ENCODE measurements at regions not wholly inside any gene's neighbourhood (a gene's known extent, or its start where the extent isn't known, plus 50 kb on each side); places are given as distances from the start of the nearest gene placed in this dataset.

DNA sequence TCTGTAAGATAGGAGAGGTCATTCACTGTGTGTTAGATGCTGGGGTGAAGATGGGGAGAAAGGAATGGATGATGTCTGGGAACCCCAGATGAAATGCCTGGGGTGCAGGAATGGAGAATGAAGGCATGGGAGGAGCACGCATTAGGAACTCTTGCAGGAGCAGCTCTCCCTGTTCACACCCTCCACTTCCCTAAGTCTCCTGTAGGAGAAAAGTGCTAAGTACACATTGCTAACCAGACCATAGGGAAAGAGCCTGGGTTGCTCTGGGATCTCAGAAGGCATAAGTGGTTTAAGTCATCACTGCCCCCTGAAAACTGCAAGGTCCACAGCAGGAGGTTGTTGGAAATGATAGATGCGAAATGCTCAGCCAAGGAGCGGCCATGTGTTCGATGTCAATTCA, 163.1 kb downstream of the SEC61B start:
- TF ChIP-seq EZH2phosphoT487 (IDR thresholded peaks at IDR 0.05; ENCODE audit: insufficient read depth, low read depth), result no peak
- no peak for TF ChIP-seq EZH2 (IDR thresholded peaks at IDR 0.05; ENCODE audit: insufficient read depth, poor library complexity, severe bottlenecking)
